KMS-11 (cell line): ENCODE measurements at regions not wholly inside any gene's neighbourhood (a gene's known extent, or its start where the extent isn't known, plus 50 kb on each side); places are given as distances from the start of the nearest gene placed in this dataset.

Source experiments
- H2AFZ ChIP-seq: fragments of 200-600 bp; sonication (generic); 2 replicates; pipeline ENCODE4 v1.6.1; 2016; ENCODE audit warnings: antibody characterized with exemption, mixed run types, low read depth
- H3K27ac ChIP-seq: fragments of 200-600 bp; sonication (generic); 2 replicates; pipeline ENCODE4 v1.6.1; 2016; ENCODE audit warnings: mild to moderate bottlenecking, mixed run types
- H3K27me3 ChIP-seq: fragments of 200-600 bp; sonication (generic); 2 replicates; pipeline ENCODE4 v1.6.1; 2017; ENCODE audit warnings: mild to moderate bottlenecking, low read depth, mixed run types, moderate library complexity; ENCODE audit not compliant: insufficient read depth
- H3K36me3 ChIP-seq: fragments of 200-600 bp; sonication (generic); 2 replicates; pipeline ENCODE4 v1.6.1; 2017; ENCODE audit warnings: mild to moderate bottlenecking, mixed run types; ENCODE audit not compliant: insufficient read depth
- H3K4me1 ChIP-seq: fragments of 200-600 bp; sonication (generic); 2 replicates; pipeline ENCODE4 v1.6.1; 2016; ENCODE audit warnings: mild to moderate bottlenecking, low read depth, mixed run types; ENCODE audit not compliant: poor library complexity, severe bottlenecking
- H3K4me2 ChIP-seq: fragments of 200-600 bp; sonication (generic); 2 replicates; pipeline ENCODE4 v1.7.0; 2016; ENCODE audit warnings: mild to moderate bottlenecking, mixed run types
- H3K4me3 ChIP-seq: fragments of 200-600 bp; sonication (generic); IDR thresholded peaks from 2 replicates; pipeline ENCODE4 v1.6.1; 2017; ENCODE audit warnings: low read depth, low read length, mixed read lengths; ENCODE audit not compliant: insufficient read depth
- H3K79me2 ChIP-seq: fragments of 200-600 bp; sonication (generic); 2 replicates; pipeline ENCODE4 v1.6.1; 2016; ENCODE audit warnings: low read depth, mixed run types; ENCODE audit not compliant: insufficient read depth
- H3K9ac ChIP-seq: fragments of 200-600 bp; sonication (generic); 2 replicates; pipeline ENCODE4 v1.6.1; 2016; ENCODE audit warnings: mild to moderate bottlenecking, mixed run types
- H4K20me1 ChIP-seq: fragments of 200-600 bp; sonication (generic); 2 replicates; pipeline ENCODE4 v1.6.1; 2016; ENCODE audit warnings: mild to moderate bottlenecking, mixed run types; ENCODE audit not compliant: insufficient read depth
- CTCF ChIP-seq: fragments of 200-600 bp; sonication (generic); conservative IDR thresholded peaks from 2 replicates; pipeline ENCODE4 v1.6.1; 2017; ENCODE audit warnings: low read depth, mild to moderate bottlenecking, antibody characterized with exemption, low read length, moderate library complexity, mixed read lengths

- Histone ChIP-seq H3K79me2 (no peaks in the 10 kb centered on the region), H4K20me1 (no peaks in the 10 kb centered on the region), H3K4me2 (no peak overlapping the region), H2AFZ (no peak overlapping the region), H3K27ac (no peak overlapping the region), H3K9ac (no peak overlapping the region), H3K4me1 (no peaks in the 10 kb centered on the region), H3K36me3 (no peaks in the 10 kb centered on the region), H3K4me3 (no peak overlapping the region), H3K27me3 (no peaks in the 10 kb centered on the region)
- TF ChIP-seq CTCF = no peak
These were observed 81.8 kb upstream of the LCLAT1 start for GRCh38 chr2:30365201-30365600.

- Histone ChIP-seq H2AFZ (no peak overlapping the region), H3K27ac (no peak overlapping the region), H3K4me2 (no peak overlapping the region), H4K20me1 (no peaks in the 10 kb centered on the region), H3K9ac (no peak overlapping the region), H3K4me1 (no peaks in the 10 kb centered on the region), H3K36me3 (no peaks in the 10 kb centered on the region), H3K27me3 (no peaks in the 10 kb centered on the region), H3K79me2 (no peaks in the 10 kb centered on the region), H3K4me3 (no peak overlapping the region)
- no peak for TF ChIP-seq CTCF
These were observed 80.8 kb upstream of the LCLAT1 start for GRCh38 chr2:30366199-30366691.

GRCh38 chr2:30367232-30368070 is 79.6 kb upstream of the LCLAT1 start:
- Histone ChIP-seq H3K4me1 (no peaks in the 10 kb centered on the region), H2AFZ (no peak overlapping the region), H3K4me3 (no peak overlapping the region), H3K4me2 (no peak overlapping the region), H3K27ac (no peak overlapping the region), H4K20me1 (no peaks in the 10 kb centered on the region), H3K27me3 (no peaks in the 10 kb centered on the region), H3K36me3 (no peaks in the 10 kb centered on the region), H3K79me2 (no peaks in the 10 kb centered on the region), H3K9ac (no peak overlapping the region)
- no peak for TF ChIP-seq CTCF

GRCh38 chr2:30368258-30368657 is 78.8 kb upstream of the LCLAT1 start:
- Histone ChIP-seq H4K20me1 (no peaks in the 10 kb centered on the region), H3K4me1 (no peaks in the 10 kb centered on the region), H3K4me2 (no peak overlapping the region), H2AFZ (no peak overlapping the region), H3K79me2 (no peaks in the 10 kb centered on the region), H3K36me3 (no peaks in the 10 kb centered on the region), H3K4me3 (no peak overlapping the region), H3K27me3 (no peaks in the 10 kb centered on the region), H3K9ac (no peak overlapping the region), H3K27ac (no peak overlapping the region)
- no peak for TF ChIP-seq CTCF
